HFFc6 (cell line): ENCODE measurements at regions not wholly inside any gene's neighbourhood (a gene's known extent, or its start where the extent isn't known, plus 50 kb on each side); places are given as distances from the start of the nearest gene placed in this dataset.

Experiments
- DNase-seq: peaks from one replicate; pipeline ENCODE4 v3.0.0-alpha.2; 2018
- H3K27ac Mint-ChIP-seq: 2 replicates; pipeline ENCODE4 v1.8.0; 2020; ENCODE audit warnings: mild to moderate bottlenecking, mixed read lengths
- H3K27me3 Mint-ChIP-seq: 2 replicates; pipeline ENCODE4 v1.8.0; 2021; ENCODE audit warnings: mild to moderate bottlenecking, moderate library complexity, mixed read lengths; ENCODE audit not compliant: insufficient read depth
- H3K36me3 Mint-ChIP-seq: 2 replicates; pipeline ENCODE4 v1.8.0; 2021; ENCODE audit warnings: low read depth, mixed read lengths
- H3K4me1 Mint-ChIP-seq: 2 replicates; pipeline ENCODE4 v1.8.0; 2020; ENCODE audit warnings: low read depth, mixed read lengths
- H3K4me3 Mint-ChIP-seq: 2 replicates; pipeline ENCODE4 v1.8.0; 2020; ENCODE audit warnings: mild to moderate bottlenecking, moderate library complexity, mixed read lengths
- H3K9me3 Mint-ChIP-seq: 2 replicates; pipeline ENCODE4 v1.8.0; 2020; ENCODE audit warnings: mild to moderate bottlenecking, mixed read lengths
- CTCF ChIP-seq: fragments of 200-600 bp; sonication (generic); IDR thresholded peaks from 2 replicates; pipeline ENCODE4 v1.5.0; 2021; ENCODE audit warnings: antibody characterized with exemption, mild to moderate bottlenecking

- no peak overlapping the region for H3K4me3 Mint-ChIP-seq
- no peaks in the 10 kb centered on the region; the same call in 1 of the 2 replicates for H3K9me3 Mint-ChIP-seq
- peaks cover 12% of the 10 kb centered on the region for H3K4me1 Mint-ChIP-seq
- no peak for DNase-seq
- no peak overlapping the region for H3K27ac Mint-ChIP-seq
- no peak for TF ChIP-seq CTCF
- peaks cover 3% of the 10 kb centered on the region; the same call in 1 of the 2 replicates for H3K36me3 Mint-ChIP-seq
- H3K27me3 Mint-ChIP-seq, result no peaks in the 10 kb centered on the region
These were observed 131.3 kb downstream of the C11orf87 start for GRCh38 chr11:109553284-109553683.

- Mint-ChIP-seq H3K36me3 (no peaks in the 10 kb centered on the region), H3K27ac (no peak overlapping the region), H3K4me1 (no peaks in the 10 kb centered on the region), H3K4me3 (no peak overlapping the region), H3K9me3 (peaks cover 5% of the 10 kb centered on the region; the same call in 1 of the 2 replicates), H3K27me3 (no peaks in the 10 kb centered on the region)
- no peak for DNase-seq
- TF ChIP-seq CTCF, result no peak
These were observed 133.0 kb downstream of the C11orf87 start for GRCh38 chr11:109554951-109555350.

DNA sequence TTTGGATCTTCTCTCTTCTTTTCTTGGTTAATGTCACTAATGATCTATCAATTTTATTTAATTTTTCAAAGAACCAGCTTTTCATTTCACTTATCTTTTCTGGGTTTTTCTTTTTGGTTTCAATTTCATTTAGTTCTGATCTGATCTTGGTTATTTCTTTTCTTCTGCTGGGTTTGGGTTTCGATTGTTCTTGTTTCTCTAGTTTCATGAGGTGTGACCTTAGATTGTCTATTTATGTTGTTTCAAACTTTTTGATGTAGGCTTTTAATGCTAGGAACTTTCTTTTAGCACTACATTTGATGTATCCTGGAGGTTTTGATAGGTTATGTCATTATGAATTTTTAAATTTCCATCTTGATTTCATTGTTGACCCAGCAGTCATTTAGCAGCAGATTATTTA is 142.3 kb downstream of the C11orf87 start:
- no peak for TF ChIP-seq CTCF
- peaks cover 3% of the 10 kb centered on the region; the same call in 1 of the 2 replicates for H3K27me3 Mint-ChIP-seq
- no peak for DNase-seq
- peaks cover 9% of the 10 kb centered on the region; the same call in 1 of the 2 replicates for H3K9me3 Mint-ChIP-seq
- H3K36me3 Mint-ChIP-seq, result peaks cover 4% of the 10 kb centered on the region; the same call in 1 of the 2 replicates
- H3K4me3 Mint-ChIP-seq, result no peak overlapping the region
- H3K4me1 Mint-ChIP-seq, result no peaks in the 10 kb centered on the region; the same call in 1 of the 2 replicates
- no peak overlapping the region for H3K27ac Mint-ChIP-seq

DNA sequence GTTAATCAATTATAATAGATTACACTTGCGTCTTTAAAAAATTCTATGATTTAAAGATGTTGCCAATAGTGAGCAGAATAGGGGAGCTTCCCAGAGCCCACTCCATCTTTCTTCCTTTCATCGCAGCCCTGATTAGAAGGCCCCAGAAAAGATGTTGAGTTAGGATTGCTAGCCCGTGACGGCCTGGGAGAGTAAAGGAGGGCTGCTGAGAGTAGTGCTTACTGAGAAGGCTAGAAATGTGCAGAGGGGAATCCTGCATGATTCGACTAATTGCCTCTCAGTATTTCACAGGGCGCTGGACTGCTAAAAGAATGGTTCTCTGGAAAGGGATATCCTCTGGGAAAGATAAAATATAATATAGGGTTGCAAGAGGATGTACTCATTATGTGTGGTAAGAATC is 160.5 kb downstream of the C11orf87 start:
- TF ChIP-seq CTCF, result no peak
- peaks cover 2% of the 10 kb centered on the region; the same call in 1 of the 2 replicates for H3K9me3 Mint-ChIP-seq
- no peak overlapping the region for H3K4me3 Mint-ChIP-seq
- H3K4me1 Mint-ChIP-seq, result no peaks in the 10 kb centered on the region
- no peak overlapping the region for H3K27ac Mint-ChIP-seq
- peaks cover 2% of the 10 kb centered on the region for H3K27me3 Mint-ChIP-seq
- DNase-seq, result no peak
- no peaks in the 10 kb centered on the region; the same call in 1 of the 2 replicates for H3K36me3 Mint-ChIP-seq

GRCh38 chr11:109584001-109584972 is 162.3 kb downstream of the C11orf87 start:
- Mint-ChIP-seq H3K4me3 (no peak overlapping the region), H3K4me1 (no peaks in the 10 kb centered on the region), H3K27me3 (peaks cover 2% of the 10 kb centered on the region), H3K36me3 (no peaks in the 10 kb centered on the region; the same call in 1 of the 2 replicates), H3K27ac (no peak overlapping the region), H3K9me3 (no peaks in the 10 kb centered on the region; the same call in 1 of the 2 replicates)
- DNase-seq, result no peak
- TF ChIP-seq CTCF, result no peak
